HCT116 (cell line): ENCODE measurements at regions not wholly inside any gene's neighbourhood (a gene's known extent, or its start where the extent isn't known, plus 50 kb on each side); places are given as distances from the start of the nearest gene placed in this dataset.

Experiments
- EGR1 ChIP-seq: IDR thresholded peaks from 2 replicates; pipeline ENCODE4 v1.6.1; 2012; ENCODE audit warnings: low read depth
- EZH2 ChIP-seq: fragments of 200-600 bp; sonication (generic); IDR thresholded peaks from 2 replicates; pipeline ENCODE4 v1.6.1; 2017; ENCODE audit warnings: antibody characterized with exemption, mixed run types
- EZH2phosphoT487 ChIP-seq: fragments of 200-600 bp; IDR thresholded peaks from 2 replicates; pipeline ENCODE4 v1.6.1; 2018; ENCODE audit warnings: antibody characterized with exemption, borderline replicate concordance
- FOSL1 ChIP-seq: IDR thresholded peaks from 2 replicates; pipeline ENCODE4 v1.6.1; 2012; ENCODE audit warnings: low read depth
- POLR2A ChIP-seq: IDR thresholded peaks from 2 replicates; pipeline ENCODE4 v1.7.0; 2011; ENCODE audit warnings: borderline replicate concordance; ENCODE audit not compliant: insufficient read depth, insufficient read length; ENCODE audit errors: extremely low read depth
- REST ChIP-seq: IDR thresholded peaks from 2 replicates; pipeline ENCODE4 v1.6.1; 2012; ENCODE audit warnings: low read depth
- SRF ChIP-seq: IDR thresholded peaks from 2 replicates; pipeline ENCODE4 v1.6.1; 2012; ENCODE audit warnings: low read depth
- ZBTB33 ChIP-seq: IDR thresholded peaks from 2 replicates; pipeline ENCODE4 v1.6.1; 2011; ENCODE audit warnings: mild to moderate bottlenecking, low read length, moderate library complexity; ENCODE audit not compliant: insufficient replicate concordance; ENCODE audit errors: extremely low read depth
- ZFX ChIP-seq: fragments of 450-650 bp; IDR thresholded peaks from 2 replicates; pipeline ENCODE4 v1.6.1; 2017
- TF ChIP-seq, protein P1 (sequence below), 3 experiments: fragments of 200-600 bp in 1 of 3; sonication (generic) in 1 of 3; IDR thresholded peaks in 2 of 3; conservative IDR thresholded peaks in 1 of 3; 2 replicates each; pipeline ENCODE4 v1.5.1; 2012 to 2017; ENCODE audit warnings: low read depth in 2 of 3, low read length in 2 of 3, antibody characterized with exemption in 1 of 3, borderline replicate concordance in 1 of 3, control low read depth in 1 of 3, mild to moderate bottlenecking in 1 of 3, mixed read lengths in 1 of 3, mixed run types in 1 of 3, moderate library complexity in 1 of 3; ENCODE audit not compliant: insufficient read depth in 1 of 3
- TF ChIP-seq, protein P2 (sequence below): IDR thresholded peaks from 2 replicates; pipeline ENCODE4 v1.6.1; 2012

GRCh38 chr9:135282808-135283207 lies 195.3 kb downstream of the OLFM1 start:
- TF ChIP-seq, protein P1, sequence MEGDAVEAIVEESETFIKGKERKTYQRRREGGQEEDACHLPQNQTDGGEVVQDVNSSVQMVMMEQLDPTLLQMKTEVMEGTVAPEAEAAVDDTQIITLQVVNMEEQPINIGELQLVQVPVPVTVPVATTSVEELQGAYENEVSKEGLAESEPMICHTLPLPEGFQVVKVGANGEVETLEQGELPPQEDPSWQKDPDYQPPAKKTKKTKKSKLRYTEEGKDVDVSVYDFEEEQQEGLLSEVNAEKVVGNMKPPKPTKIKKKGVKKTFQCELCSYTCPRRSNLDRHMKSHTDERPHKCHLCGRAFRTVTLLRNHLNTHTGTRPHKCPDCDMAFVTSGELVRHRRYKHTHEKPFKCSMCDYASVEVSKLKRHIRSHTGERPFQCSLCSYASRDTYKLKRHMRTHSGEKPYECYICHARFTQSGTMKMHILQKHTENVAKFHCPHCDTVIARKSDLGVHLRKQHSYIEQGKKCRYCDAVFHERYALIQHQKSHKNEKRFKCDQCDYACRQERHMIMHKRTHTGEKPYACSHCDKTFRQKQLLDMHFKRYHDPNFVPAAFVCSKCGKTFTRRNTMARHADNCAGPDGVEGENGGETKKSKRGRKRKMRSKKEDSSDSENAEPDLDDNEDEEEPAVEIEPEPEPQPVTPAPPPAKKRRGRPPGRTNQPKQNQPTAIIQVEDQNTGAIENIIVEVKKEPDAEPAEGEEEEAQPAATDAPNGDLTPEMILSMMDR (IDR thresholded peaks at IDR 0.05 in 2 of 3, conservative IDR thresholded peaks at IDR 0.05 in 1 of 3; ENCODE audit: borderline replicate concordance in 1 of 3, insufficient read depth in 1 of 3, low read depth in 2 of 3, low read length in 2 of 3): no peak
- TF ChIP-seq ZFX (no peak), POLR2A (no peak), EZH2 (no peak), ZBTB33 (no peak), FOSL1 (no peak), EZH2phosphoT487 (no peak), SRF (no peak), REST (no peak), EGR1 (no peak)
- TF ChIP-seq, protein P2, sequence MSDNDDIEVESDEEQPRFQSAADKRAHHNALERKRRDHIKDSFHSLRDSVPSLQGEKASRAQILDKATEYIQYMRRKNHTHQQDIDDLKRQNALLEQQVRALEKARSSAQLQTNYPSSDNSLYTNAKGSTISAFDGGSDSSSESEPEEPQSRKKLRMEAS: no peak
